Fibroblast of peridontal ligament (primary cell): ENCODE measurements at regions not wholly inside any gene's neighbourhood (a gene's known extent, or its start where the extent isn't known, plus 50 kb on each side); places are given as distances from the start of the nearest gene placed in this dataset.

ENCODE experiments used
- DNase-seq: peaks from one replicate; pipeline ENCODE4 v3.0.0-alpha.2; 2010; ENCODE audit errors: extremely low read depth

DNA sequence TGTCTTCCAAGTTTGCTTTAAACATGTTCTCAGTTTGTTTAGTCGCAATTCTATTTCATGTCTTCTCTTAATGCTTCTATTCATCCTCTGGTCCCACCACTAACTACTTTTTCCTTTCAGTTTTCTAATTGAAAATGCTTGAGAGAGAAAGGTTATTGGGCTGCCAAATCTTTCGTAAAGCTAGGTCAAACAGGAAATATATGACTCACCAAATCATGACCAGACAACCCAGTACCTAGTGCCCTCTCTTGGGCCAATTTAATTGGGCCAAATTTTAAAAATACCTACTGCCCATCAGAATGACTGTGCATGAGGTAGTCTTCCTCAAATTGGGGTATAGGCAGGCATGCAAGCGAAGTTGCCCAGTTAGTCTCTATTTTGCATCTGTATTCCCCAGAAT lies 295.4 kb upstream of the PBX1 start:
- DNase-seq = no peak

DNA sequence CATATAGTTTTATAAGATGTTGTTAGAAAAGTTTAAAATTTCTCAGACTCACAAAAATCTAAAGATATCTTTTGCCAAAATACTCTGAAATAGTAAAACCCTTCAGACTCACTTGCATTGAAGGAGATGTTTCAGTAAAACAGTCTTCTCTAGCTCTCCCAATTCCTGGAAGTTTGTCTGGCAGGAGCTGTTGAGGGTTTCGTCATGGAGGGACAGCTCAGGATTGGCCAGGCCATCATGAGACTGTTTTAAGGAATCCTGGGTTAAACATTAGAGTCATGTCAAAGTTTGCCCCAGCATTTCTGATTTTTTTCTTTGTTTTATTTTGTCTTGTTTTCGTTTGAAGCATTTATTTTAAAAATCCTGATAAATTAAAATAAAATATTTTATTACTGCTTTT lies 293.8 kb upstream of the PBX1 start:
- DNase-seq = no peak

GRCh38 chr1:164272156-164272555 lies 286.8 kb upstream of the PBX1 start:
- no peak for DNase-seq

DNA sequence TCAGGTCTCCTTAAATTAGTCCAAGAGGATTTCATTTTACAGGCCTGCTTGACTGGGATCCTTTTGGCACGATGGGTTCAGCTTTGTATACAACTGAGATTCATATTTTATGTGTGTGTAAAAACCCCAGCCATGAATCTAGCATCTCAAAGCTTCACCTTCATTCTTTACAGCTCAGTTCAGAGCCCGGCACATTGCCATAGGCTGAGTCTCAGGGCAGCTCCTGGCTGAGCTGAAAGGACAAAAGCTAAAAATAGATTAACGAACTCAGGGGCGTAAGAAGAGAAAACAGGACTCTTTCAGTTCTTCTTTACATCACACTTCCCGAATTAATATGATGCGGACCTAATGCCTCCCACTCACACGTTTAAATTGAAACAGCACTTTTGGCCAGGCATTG lies 262.8 kb upstream of the PBX1 start:
- DNase-seq = no peak

GRCh38 chr1:164308101-164308500 lies 250.9 kb upstream of the PBX1 start:
- no peak for DNase-seq

DNA sequence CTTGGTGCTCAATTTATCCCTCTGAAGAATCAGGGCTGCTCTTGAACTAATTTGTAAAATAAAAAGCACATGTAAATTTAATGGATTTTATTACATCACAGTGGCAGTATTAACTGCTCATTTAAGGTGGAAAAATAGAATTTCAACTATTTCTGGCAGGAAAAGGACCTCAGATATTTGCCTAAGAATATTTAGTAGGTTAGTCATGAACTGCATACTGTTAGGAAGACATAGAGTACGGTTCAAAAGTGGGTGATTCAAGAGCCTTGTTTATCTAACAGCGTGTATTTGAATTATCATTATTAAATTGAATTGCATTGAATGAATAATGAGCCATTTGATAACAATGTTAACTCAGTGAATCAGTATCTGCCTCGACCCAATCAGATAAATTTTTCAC lies 248.8 kb upstream of the PBX1 start:
- DNase-seq = no peak

GRCh38 chr1:164311377-164311776 lies 247.6 kb upstream of the PBX1 start:
- DNase-seq = no peak

DNA sequence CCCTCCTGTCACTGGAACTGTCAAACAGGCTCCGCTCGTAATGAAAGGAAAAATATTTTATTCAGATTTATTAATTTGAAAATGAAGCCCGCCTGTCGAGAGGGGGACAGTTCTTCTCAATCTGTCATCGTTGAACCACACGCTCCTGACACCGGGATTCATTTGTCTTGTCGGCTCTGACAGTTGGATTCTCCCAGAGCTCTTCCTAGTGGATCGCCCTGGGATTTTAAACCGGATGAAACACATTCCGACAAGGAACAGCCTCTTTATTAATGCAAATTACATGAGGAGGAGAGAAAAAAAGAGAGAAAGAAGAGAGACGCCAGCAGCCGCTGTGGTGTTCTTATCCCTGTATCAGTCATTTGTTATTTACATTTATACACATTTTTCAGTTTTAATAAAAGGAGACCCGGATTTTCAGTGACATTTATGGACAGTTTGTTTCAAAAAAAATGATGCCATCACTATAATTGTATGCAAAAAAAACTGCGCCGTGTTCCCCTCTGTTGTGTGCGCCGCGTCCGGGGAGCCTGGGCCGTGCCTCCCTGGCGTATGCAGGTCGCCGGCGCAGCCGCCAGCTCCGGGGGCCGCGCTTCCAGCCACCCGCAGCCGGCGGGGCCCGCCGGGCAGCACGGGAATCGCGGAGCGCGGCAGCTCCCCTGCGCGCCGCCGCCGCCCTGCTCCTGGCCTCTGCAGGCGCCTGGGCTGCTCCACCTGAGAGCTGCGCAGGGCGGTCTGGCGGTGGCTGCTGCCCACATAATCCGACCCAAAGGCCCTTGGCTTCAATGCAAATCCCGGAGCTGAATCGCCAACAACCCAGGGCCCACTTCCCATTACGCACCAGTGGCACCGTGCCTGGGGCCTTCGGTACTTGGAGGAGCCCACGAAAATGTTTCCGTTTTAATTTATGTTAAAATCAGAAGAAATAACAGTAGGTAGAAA lies 237.9 kb upstream of the PBX1 start:
- no peak for DNase-seq

DNA sequence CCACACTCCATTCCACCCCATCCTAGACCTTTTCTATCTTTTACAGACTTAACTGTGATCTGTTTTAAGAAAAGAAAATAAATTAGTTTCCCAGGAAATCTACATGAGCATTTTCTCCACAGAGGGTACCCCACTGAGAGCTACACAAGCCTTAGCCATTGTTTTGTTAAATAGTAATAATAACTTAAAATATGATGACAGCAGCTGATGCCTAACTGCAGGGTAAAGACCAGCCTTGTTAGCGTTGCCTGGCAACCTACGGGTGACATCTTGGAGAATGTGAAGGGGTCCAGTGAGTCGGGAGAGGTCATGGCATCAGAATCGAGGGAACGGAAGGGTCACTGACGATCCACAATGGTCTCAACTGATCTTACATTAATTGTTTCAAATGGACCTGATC lies 233.2 kb upstream of the PBX1 start:
- no peak for DNase-seq

DNA sequence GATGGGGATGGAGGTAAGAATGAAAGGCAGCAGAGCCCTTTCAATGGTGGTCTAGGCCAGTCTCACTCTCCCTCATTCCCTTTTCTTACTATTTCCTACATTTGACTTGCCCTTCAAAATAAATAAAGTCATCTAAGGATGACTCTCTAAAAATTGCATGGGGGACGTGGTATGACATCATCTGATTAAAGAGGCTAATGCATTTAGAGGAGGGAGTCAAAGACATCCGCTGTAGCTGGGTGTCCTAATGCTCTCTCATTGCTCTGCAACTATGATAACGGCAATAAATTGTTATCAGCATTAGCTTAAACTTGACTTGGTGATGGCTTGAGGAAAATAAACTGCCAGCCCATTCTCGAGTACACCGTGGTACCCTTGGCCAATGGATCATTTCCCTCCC lies 225.6 kb upstream of the PBX1 start:
- no peak for DNase-seq

GRCh38 chr1:164337394-164337793 lies 221.6 kb upstream of the PBX1 start:
- no peak for DNase-seq

GRCh38 chr1:164337885-164338284 lies 221.1 kb upstream of the PBX1 start:
- no peak for DNase-seq

DNA sequence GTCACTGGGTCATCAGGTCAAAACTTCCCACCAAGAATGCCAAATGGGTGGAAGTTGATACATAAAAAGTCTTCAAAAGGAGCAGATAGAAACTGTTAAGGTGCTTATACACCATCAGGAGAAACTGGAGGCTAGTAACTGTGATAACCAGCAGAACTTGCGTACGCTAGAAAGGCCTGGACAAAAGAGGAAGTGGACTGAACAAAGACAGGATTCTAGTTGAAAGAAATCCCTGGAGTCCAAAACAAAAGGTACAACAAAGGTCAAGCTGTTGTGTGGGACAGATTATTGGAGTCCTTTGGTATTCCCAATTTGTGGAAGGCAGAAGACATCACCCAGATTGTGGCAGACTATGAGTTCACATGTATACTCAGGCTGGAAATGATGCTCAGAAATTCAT lies 215.8 kb upstream of the PBX1 start:
- no peak for DNase-seq

- DNase-seq = no peak
Measured at GRCh38 chr1:164347980-164348379, 211.0 kb upstream of the PBX1 start.

DNA sequence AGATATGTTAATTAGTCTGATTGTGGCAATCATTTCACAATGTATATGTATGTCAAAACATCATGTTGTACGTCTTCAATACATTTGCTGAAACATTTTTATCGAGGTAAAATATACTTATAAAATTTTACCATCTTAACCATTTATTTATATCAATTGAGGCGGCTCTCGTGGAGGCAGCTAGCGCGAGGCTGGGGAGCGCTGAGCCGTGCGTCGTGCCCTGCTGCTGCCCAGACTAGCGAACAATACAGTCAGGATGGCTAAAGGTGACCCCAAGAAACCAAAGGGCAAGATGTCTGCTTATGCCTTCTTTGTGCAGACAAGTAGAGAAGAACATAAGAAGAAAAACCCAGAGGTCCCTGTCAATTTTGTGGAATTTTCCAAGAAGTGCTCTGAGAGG lies 202.5 kb upstream of the PBX1 start:
- DNase-seq = no peak

DNA sequence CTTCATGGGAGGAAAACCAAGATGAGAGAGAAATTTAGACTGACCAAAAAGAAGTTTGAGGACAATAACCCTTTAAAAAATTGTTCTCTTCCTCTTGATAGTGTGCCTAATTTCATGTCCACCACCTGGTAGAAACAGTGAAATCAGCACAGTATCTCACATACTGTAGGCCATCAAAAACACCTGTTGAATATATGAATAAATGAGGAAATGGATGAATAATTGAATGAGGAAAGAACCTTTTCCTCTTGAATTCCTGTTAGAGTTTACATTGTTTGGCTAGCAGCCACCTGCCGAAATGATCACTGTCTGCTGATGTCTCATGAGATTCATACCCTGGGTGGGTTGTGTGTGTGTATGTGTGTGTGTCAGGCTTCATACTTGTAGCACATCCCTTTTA lies 198.7 kb upstream of the PBX1 start:
- DNase-seq = no peak

DNA sequence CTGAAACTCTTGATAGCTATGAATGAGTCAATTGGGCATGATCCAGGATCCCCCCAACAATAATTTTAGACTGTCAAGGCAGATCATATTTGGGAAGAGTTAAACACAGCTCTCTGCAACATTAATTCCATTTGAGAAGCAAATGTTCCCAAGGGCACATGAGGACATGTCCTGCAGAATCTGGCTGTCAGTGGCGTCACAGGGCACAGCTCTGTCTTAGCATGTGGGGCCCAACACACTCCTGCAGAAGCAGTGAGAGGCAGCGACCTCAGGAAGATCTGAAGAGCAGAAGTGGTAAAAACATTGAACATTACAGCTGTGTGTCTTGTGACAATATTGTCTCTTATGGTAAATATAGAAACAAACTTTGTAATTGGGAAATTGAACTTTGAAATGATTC lies 197.1 kb upstream of the PBX1 start:
- DNase-seq = no peak

DNA sequence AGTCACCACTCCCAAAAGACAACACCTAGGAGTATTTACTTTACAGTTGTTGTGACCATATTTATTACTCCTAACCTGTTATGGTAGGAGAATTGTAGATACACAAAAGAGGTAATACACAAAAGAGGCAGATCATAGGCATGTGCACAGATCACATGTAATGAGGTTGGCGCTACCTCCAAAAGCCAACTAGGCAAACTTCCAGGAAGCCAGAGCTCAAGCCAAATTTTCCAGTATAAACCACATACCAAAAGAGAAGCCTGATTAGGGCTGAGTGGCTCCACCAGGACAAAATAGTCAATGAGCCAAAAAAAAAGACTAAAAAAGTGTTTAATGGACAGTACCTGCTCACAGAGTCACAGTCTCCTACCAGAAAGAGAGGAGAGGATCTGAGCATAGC lies 195.0 kb upstream of the PBX1 start:
- DNase-seq = no peak

- no peak for DNase-seq
Measured at GRCh38 chr1:164366014-164366413, 193.0 kb upstream of the PBX1 start.

DNA sequence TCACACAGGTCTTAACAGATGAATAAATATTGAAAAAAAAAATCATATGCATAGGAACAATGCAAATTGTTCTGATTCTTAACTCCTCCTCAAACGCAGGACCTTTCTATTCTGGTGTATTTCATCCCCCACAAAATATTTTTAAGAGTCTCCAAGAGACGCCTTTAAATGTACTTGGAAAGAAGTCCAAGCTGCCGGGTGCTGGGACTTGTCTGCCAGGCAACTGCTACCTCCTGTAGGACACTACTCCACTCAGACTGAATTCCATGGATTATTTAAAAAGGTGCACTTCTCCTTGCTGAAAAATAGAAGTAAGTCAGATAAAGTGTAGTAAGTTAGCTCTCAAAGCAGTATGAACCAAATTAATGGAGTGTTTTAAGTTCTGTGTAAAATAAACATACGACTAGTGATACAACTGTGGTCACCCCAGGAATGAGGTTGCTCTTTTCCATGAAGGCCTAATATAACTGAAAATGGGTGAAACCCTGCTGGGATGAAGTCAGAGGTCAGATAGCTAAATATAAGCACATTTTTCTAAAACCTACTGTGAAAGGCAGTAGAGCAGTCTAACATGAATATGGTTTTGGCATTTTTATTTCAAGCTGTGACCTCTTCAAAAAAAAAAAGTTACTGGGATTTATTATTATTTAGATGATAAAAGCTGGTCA lies 189.2 kb upstream of the PBX1 start:
- DNase-seq = no peak

GRCh38 chr1:164380893-164381292 lies 178.1 kb upstream of the PBX1 start:
- no peak for DNase-seq

DNA sequence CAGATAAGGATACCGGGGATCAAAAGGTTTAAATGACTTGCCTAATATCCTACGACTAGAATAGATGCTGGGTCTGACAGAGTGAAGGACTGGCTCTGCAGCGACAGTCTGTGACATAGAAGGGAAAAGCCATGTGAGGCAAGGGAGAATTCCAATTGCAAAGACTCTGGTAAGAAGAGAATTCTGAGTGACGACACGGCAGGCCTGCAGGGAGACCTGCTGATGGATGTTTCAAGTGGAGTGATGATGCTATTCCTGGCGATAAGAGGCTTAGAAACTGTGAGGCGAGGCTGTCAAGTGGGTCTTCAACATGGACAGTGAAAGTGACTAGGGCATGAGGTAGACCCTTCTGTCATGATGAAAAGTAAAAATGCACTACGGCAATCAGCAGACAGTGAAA lies 176.6 kb upstream of the PBX1 start:
- DNase-seq = no peak

GRCh38 chr1:164384262-164384661 lies 174.7 kb upstream of the PBX1 start:
- DNase-seq = no peak
